Muscle of back (tissue), 3 donors: ENCODE measurements at regions not wholly inside any gene's neighbourhood (a gene's known extent, or its start where the extent isn't known, plus 50 kb on each side); places are given as distances from the start of the nearest gene placed in this dataset.

ENCODE experiments used
- DNase-seq, 3 donors: peaks; one replicate each; pipeline versions ENCODE4 v3.0.0 to v3.0.0-alpha.2; 2013

GRCh38 chr5:89471541-89471940 is 588.6 kb upstream of the MEF2C start:
- peak in 1 of 3 donors; percentile 42 for DNase-seq

GRCh38 chr5:89471115-89471514 is 588.1 kb upstream of the MEF2C start:
- DNase-seq = no peak

- DNase-seq = no peak
Measured at GRCh38 chr5:89470658-89471057, 587.7 kb upstream of the MEF2C start.

GRCh38 chr5:89458332-89458656 is 575.3 kb upstream of the MEF2C start:
- DNase-seq = no peak

- DNase-seq = peak; percentile 59 to 72 (median 64)
Measured at GRCh38 chr5:89457411-89458331, 574.7 kb upstream of the MEF2C start.

GRCh38 chr5:89452081-89452480 is 569.1 kb upstream of the MEF2C start:
- DNase-seq = no peak

GRCh38 chr5:89451263-89451662 is 568.3 kb upstream of the MEF2C start:
- DNase-seq = no peak

GRCh38 chr5:89450149-89450538 is 567.2 kb upstream of the MEF2C start:
- no peak for DNase-seq

GRCh38 chr5:89449392-89450148 is 566.6 kb upstream of the MEF2C start:
- no peak for DNase-seq

GRCh38 chr5:89447027-89447426 is 564.0 kb upstream of the MEF2C start:
- no peak for DNase-seq

GRCh38 chr5:89445106-89445745 is 562.2 kb upstream of the MEF2C start:
- DNase-seq = no peak

- no peak for DNase-seq
Measured at GRCh38 chr5:89444088-89444487, 561.1 kb upstream of the MEF2C start.

- DNase-seq = no peak
Measured at GRCh38 chr5:89443508-89443907, 560.5 kb upstream of the MEF2C start.

- no peak for DNase-seq
Measured at GRCh38 chr5:89441965-89442364, 559.0 kb upstream of the MEF2C start.

GRCh38 chr5:89440670-89441069 is 557.7 kb upstream of the MEF2C start:
- DNase-seq = no peak

GRCh38 chr5:89437450-89438435 is 554.8 kb upstream of the MEF2C start:
- DNase-seq = peak in 2 of 3 donors; percentile 26 to 54

- no peak for DNase-seq
Measured at GRCh38 chr5:89436464-89436863, 553.5 kb upstream of the MEF2C start.

- no peak for DNase-seq
Measured at GRCh38 chr5:89435347-89435746, 552.4 kb upstream of the MEF2C start.

- no peak for DNase-seq
Measured at GRCh38 chr5:89428624-89429023, 545.6 kb upstream of the MEF2C start.

GRCh38 chr5:89425062-89425461 is 542.1 kb upstream of the MEF2C start:
- DNase-seq = no peak

- DNase-seq = no peak
Measured at GRCh38 chr5:89421035-89421434, 538.1 kb upstream of the MEF2C start.
